ENCODE measurements at regions not wholly inside any gene's neighbourhood (a gene's known extent, or its start where the extent isn't known, plus 50 kb on each side); places are given as distances from the start of the nearest gene placed in this dataset.

DNA sequence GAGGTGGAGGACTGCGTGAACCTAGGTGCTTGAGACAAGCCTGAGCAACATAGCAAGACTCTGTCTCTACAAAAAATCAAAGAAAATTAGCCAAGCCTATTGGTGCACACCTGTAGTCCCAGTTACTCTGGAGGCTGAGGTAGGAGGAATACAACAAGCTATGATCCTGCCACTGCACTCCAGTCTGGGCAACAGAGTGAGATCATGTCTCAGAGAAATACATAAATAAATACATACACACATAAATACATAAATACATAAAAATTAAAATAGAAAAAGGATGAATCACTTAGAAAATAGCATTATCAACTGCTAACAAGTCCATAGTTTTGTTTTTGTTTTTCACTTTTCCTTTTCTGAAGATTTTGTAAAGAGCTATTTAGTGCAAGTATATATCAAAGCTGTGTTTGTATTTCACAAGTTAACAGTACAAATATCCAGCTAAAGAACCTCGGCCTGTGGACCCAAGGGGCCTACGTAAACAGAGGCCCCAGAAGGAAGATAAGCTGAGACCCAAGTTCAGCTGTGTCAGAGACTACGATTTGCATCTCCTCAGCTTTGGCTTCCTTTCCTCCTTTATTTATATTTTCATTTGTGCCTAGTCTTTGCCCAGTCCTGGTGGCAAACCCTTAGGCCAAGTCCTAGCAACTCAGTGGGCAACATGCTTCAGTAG is 67.1 kb upstream of the ROBO2 start:
- no peak for DNase-seq (ENCODE audit: low read depth)

DNA sequence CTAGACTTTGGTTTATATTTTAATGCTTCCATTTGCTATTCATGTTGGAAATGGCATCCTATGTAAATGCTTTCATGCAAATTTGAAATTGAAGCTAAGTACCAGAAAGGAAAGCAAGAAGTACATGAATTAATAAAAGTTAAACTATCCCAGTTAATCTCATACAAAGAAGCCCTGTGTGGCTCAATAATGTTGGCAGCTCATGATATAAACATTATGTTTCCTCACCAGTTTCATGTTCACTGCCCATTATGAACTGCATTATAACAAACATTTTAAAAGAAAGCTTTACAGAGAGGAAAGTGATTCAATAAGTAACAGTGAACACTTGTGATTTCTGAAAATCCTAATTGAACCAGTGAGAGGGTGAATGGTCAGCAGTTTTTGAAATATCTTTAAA is 62.9 kb upstream of the ROBO2 start:
- DNase-seq (ENCODE audit: low read depth), result no peak

DNA sequence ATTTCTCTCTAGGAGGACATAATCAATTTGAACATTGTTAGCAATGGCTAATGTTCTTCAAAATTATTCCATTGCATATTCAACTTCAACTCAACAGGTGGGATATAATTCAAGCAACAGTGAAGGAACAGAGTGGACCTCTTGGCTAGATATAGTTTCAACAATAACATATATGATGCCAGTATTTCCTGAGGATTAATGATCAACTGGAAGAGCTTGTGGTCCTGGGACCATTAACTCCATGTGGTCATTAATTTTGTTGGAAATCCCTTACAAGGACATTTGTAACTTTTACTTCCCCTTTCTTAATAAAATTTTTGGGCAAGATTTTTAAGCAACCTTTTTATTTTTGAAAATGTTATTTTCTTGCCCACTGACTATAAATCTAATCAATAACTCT is 54.3 kb upstream of the ROBO2 start:
- no peak for DNase-seq (ENCODE audit: low read depth)

DNA sequence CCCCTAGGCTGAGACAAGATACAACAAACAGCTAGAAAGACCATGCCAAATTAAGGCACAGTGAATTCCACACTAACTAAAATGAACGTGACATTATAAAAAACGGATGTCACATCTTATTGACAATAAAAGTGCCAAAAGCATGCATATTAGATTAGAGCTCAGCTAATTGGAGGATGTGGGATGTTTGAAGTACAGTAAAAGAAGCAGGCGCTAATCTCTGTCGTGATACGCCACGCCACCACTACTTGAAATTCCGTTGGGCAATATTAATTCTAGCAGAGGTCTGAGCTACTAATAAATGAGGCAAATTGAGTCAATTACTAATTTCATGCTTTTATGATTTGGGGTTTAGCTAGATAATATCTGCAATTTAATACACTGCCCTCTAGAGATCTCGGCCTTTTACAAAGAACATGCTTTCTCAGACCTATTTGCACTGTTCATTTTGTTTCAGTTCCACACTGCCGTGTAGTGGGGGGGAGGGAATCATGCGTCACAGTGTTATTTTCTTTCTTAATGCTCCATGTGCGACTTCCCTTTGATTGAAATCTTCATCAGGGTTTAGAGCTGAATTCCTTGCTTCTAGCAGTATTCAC is 52.9 kb upstream of the ROBO2 start:
- no peak for DNase-seq (ENCODE audit: low read depth)

Measured in HS-5 (cell line).